ENCODE measurements at regions not wholly inside any gene's neighbourhood (a gene's known extent, or its start where the extent isn't known, plus 50 kb on each side); places are given as distances from the start of the nearest gene placed in this dataset.

DNA sequence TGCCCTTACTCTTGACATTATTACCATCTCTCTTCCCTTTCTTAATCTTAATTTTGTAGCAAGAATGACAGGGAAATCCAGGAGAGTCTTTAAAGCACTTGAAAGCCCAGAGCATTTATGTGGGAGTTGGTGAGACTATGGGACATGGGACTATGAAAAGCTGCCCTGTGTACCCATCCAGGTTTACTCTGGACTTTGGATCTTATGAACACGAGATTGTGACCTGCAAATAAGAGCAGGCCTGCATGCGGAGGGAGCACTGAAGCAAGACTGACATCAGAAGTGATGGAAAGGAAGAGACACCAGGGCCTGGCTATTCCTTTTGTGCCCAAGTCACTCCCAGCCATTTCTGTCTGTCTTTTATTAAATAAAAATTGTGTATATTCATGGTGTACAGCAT is 209.6 kb downstream of the NUF2 start:
- TF ChIP-seq, protein P1, sequence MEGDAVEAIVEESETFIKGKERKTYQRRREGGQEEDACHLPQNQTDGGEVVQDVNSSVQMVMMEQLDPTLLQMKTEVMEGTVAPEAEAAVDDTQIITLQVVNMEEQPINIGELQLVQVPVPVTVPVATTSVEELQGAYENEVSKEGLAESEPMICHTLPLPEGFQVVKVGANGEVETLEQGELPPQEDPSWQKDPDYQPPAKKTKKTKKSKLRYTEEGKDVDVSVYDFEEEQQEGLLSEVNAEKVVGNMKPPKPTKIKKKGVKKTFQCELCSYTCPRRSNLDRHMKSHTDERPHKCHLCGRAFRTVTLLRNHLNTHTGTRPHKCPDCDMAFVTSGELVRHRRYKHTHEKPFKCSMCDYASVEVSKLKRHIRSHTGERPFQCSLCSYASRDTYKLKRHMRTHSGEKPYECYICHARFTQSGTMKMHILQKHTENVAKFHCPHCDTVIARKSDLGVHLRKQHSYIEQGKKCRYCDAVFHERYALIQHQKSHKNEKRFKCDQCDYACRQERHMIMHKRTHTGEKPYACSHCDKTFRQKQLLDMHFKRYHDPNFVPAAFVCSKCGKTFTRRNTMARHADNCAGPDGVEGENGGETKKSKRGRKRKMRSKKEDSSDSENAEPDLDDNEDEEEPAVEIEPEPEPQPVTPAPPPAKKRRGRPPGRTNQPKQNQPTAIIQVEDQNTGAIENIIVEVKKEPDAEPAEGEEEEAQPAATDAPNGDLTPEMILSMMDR (IDR thresholded peaks at IDR 0.05): no peak
- TF ChIP-seq POLR2A (IDR thresholded peaks at IDR 0.05; ENCODE audit: low read depth): no peak
- TF ChIP-seq POLR2AphosphoS5 (IDR thresholded peaks at IDR 0.05): no peak
- no peak for TF ChIP-seq EP300 (IDR thresholded peaks at IDR 0.05)
- H3K27me3 ChIP-seq: no peaks in the 10 kb centered on the region
- DNase-seq (ENCODE audit: extremely low spot score): no peak
- H3K4me1 ChIP-seq: no peaks in the 10 kb centered on the region
- intact Hi-C loops (cut with DNase I): no loop called here
- H3K9me3 ChIP-seq: no peaks in the 10 kb centered on the region
- no peaks in the 10 kb centered on the region for H3K36me3 ChIP-seq
- H3K27ac ChIP-seq (replicated peaks in 1 of 4): no peak overlapping the region
- 84% methylated on average over 2 of the region's 2 CpGs for WGBS
- no peak overlapping the region for H3K4me3 ChIP-seq

DNA sequence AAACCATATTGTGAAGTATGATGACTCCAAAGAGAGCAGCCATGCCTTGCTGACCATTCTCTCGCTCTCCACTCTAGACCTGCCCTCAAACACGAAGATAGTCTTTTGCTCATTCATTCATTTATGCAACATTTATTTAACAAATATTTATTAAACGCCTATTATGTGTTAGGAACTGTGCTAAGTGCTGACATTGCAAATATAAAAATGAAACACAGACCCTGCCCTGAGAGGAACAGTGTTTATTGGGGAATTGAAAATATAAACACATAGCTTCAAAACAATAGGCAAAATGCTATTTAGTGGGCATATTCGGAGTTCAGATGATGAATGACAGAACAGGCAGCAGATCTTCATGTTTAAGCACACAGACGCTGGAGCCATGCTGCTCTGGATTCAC is 213.6 kb downstream of the NUF2 start:
- no peaks in the 10 kb centered on the region for H3K27me3 ChIP-seq
- WGBS: 75% methylated on average over 5 of the region's 5 CpGs
- H3K4me3 ChIP-seq: no peak overlapping the region
- TF ChIP-seq EP300 (IDR thresholded peaks at IDR 0.05): no peak
- TF ChIP-seq POLR2AphosphoS5 (IDR thresholded peaks at IDR 0.05): no peak
- TF ChIP-seq, protein P1 (IDR thresholded peaks at IDR 0.05): no peak
- TF ChIP-seq POLR2A (IDR thresholded peaks at IDR 0.05; ENCODE audit: low read depth): no peak
- no peak for DNase-seq (ENCODE audit: extremely low spot score)
- peaks cover 0 to 11% (median 9%) of the 10 kb centered on the region in 4 donors for H3K4me1 ChIP-seq
- intact Hi-C loops (cut with DNase I): loop anchor here (5.0 kb wide), 1 partner anchor 1542 kb away; no protein-coding TSS in a partner anchor
- no peaks in the 10 kb centered on the region for H3K36me3 ChIP-seq
- H3K27ac ChIP-seq (replicated peaks in 1 of 4): no peak overlapping the region
- no peaks in the 10 kb centered on the region for H3K9me3 ChIP-seq

GRCh38 chr1:163535807-163536206 is 214.1 kb downstream of the NUF2 start:
- H3K36me3 ChIP-seq: no peaks in the 10 kb centered on the region
- no peak overlapping the region for H3K27ac ChIP-seq (replicated peaks in 1 of 4)
- no peak for TF ChIP-seq EP300 (IDR thresholded peaks at IDR 0.05)
- TF ChIP-seq, protein P1 (IDR thresholded peaks at IDR 0.05): peak in 2 of 3 experiments; percentile 17 to 28
- no peak overlapping the region for H3K4me3 ChIP-seq
- H3K9me3 ChIP-seq: no peaks in the 10 kb centered on the region
- DNase-seq (ENCODE audit: extremely low spot score): no peak
- intact Hi-C loops (cut with DNase I): loop anchor here (5.0 kb wide), 1 partner anchor 1541 kb away; no protein-coding TSS in a partner anchor
- H3K27me3 ChIP-seq: no peaks in the 10 kb centered on the region
- WGBS: 66% methylated on average over 3 of the region's 3 CpGs
- peaks cover 0 to 11% (median 9%) of the 10 kb centered on the region in 4 donors for H3K4me1 ChIP-seq

DNA sequence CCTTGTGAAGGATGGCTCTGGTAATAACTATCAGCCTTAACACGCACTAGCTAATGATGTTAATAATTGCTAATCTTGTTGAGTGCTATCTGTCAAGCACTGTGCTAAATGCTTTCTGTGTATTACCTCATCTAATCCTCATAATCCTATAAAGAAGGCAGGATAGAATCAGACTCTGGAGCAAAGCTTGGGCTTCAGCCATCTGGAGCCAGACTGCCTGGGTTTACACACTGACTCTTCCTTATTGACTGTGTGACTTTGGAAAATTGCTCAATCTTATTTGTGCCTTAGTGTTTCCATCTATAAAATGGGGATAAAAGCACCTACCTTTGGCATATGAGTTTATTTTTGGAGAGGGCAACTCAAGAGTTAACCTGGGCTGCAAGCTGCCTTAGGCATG is 216.1 kb downstream of the NUF2 start:
- Histone ChIP-seq H3K27ac (replicated peaks in 1 of 4) (no peak overlapping the region), H3K4me1 (peaks cover 0 to 11% (median 9%) of the 10 kb centered on the region in 4 donors), H3K4me3 (no peak overlapping the region), H3K9me3 (no peaks in the 10 kb centered on the region), H3K36me3 (no peaks in the 10 kb centered on the region), H3K27me3 (no peaks in the 10 kb centered on the region)
- intact Hi-C loops (cut with DNase I): loop anchor here (5.0 kb wide), 1 partner anchor 1539 kb away; no protein-coding TSS in a partner anchor
- no peak for DNase-seq (ENCODE audit: extremely low spot score)
- WGBS: 91% methylated on average over 1 of the region's 1 CpG
- TF ChIP-seq, protein P1 (IDR thresholded peaks at IDR 0.05): no peak
- TF ChIP-seq EP300 (IDR thresholded peaks at IDR 0.05): no peak
- no peak for TF ChIP-seq POLR2AphosphoS5 (IDR thresholded peaks at IDR 0.05)
- no peak for TF ChIP-seq POLR2A (IDR thresholded peaks at IDR 0.05; ENCODE audit: low read depth)

DNA sequence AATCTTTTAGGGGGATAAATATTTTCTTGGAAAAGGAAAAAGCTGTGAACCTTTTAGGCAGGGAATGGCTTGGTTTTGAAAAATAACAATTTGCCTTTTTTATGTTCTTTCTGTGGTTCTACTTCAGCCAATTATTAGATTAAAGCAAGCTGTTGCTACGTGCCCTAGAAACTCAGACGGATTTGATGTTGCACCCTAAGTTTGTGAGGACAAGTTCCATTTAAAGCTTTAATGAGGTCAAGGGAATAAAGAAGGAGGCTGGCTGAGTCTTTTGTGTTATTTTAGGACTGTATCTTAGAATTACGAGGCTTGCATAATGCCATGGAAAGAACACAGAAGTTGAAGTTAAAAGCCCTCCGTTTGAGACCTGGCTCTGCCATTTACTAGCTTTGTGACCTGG is 216.9 kb downstream of the NUF2 start:
- Histone ChIP-seq H3K4me1 (peaks cover 0 to 11% (median 9%) of the 10 kb centered on the region in 4 donors), H3K9me3 (no peaks in the 10 kb centered on the region), H3K27me3 (no peaks in the 10 kb centered on the region), H3K4me3 (no peak overlapping the region), H3K27ac (replicated peaks in 1 of 4) (no peak overlapping the region), H3K36me3 (no peaks in the 10 kb centered on the region)
- DNase-seq (ENCODE audit: extremely low spot score): no peak
- 20% methylated on average over 4 of the region's 4 CpGs for WGBS
- intact Hi-C loops (cut with DNase I): loop anchor here (5.0 kb wide), 1 partner anchor 1539 kb away; no protein-coding TSS in a partner anchor
- no peak for TF ChIP-seq POLR2AphosphoS5 (IDR thresholded peaks at IDR 0.05)
- TF ChIP-seq, protein P1 (IDR thresholded peaks at IDR 0.05): no peak
- no peak for TF ChIP-seq EP300 (IDR thresholded peaks at IDR 0.05)
- no peak for TF ChIP-seq POLR2A (IDR thresholded peaks at IDR 0.05; ENCODE audit: low read depth)
